Testis (tissue), 2 donors: ENCODE measurements at regions not wholly inside any gene's neighbourhood (a gene's known extent, or its start where the extent isn't known, plus 50 kb on each side); places are given as distances from the start of the nearest gene placed in this dataset.

Source experiments
- DNase-seq: peaks from one replicate; pipeline ENCODE4 v3.0.0-alpha.2; 2019
- H3K27ac ChIP-seq, 2 donors: fragments of 200-600 bp; sonication (generic); one replicate each; pipeline ENCODE4 v1.5.1; 2019
- H3K27me3 ChIP-seq: fragments of 200-600 bp; sonication (generic); one replicate; pipeline ENCODE4 v1.5.1; 2019
- H3K36me3 ChIP-seq: fragments of 200-600 bp; sonication (generic); one replicate; pipeline ENCODE4 v1.5.1; 2017; ENCODE audit warnings: low read depth; ENCODE audit errors: missing control alignments
- H3K4me1 ChIP-seq: fragments of 200-600 bp; sonication (generic); one replicate; pipeline ENCODE4 v1.5.1; 2019
- H3K4me3 ChIP-seq, 2 donors: fragments of 200-600 bp; sonication (generic); one replicate each; pipeline ENCODE4 v1.5.1; 2017 to 2019
- H3K9me3 ChIP-seq: fragments of 200-600 bp; sonication (generic); one replicate; pipeline ENCODE4 v1.5.1; 2017
- CTCF ChIP-seq, 3 experiments: fragments of 450-650 bp in 2 of 3; fragments of 200-600 bp in 1 of 3; sonication (generic) in 1 of 3; IDR thresholded peaks; one replicate each; pipeline ENCODE4 v1.5.1; 2016 to 2019; ENCODE audit warnings: antibody characterized with exemption in 3 of 3, mild to moderate bottlenecking in 2 of 3, moderate library complexity in 1 of 3
- POLR2A ChIP-seq: fragments of 450-650 bp; IDR thresholded peaks from one replicate; pipeline ENCODE4 v1.6.1; 2017; ENCODE audit warnings: antibody characterized with exemption, mild to moderate bottlenecking, moderate library complexity
- WGBS, 2 donors: methylation state at CpG; one replicate each; pipeline ENCODE4 v1.1.5; 2018; 5-methylcytosine and 5-hydroxymethylcytosine counted together
- intact Hi-C: fragments of 100-400 bp; cut with DNase I; formaldehyde crosslinking; loops from one replicate; pipeline ENCODE4 v1.15.1; 2023; ENCODE audit warnings: low total_unique reads

- no peaks in the 10 kb centered on the region for H3K27me3 ChIP-seq
- no peak overlapping the region for H3K27ac ChIP-seq
- no peak for TF ChIP-seq POLR2A
- TF ChIP-seq CTCF (IDR thresholded peaks at IDR 0.05) = no peak
- H3K9me3 ChIP-seq = no peaks in the 10 kb centered on the region
- H3K36me3 ChIP-seq = no peaks in the 10 kb centered on the region
- no peaks in the 10 kb centered on the region for H3K4me1 ChIP-seq
- intact Hi-C loops = no loop called here
- no peak for DNase-seq
- WGBS, 2 donors = 29 to 38% methylated on average over 1 of the region's 1 CpG
- no peak overlapping the region for H3K4me3 ChIP-seq
Measured at GRCh38 chr12:60926256-60926655, 1330.4 kb downstream of the SLC16A7 start.

GRCh38 chr12:60930151-60930550 is 1330.1 kb upstream of the USP15 start:
- intact Hi-C loops = no loop called here
- TF ChIP-seq POLR2A (no peak), CTCF (IDR thresholded peaks at IDR 0.05) (no peak)
- no peak for DNase-seq
- Histone ChIP-seq H3K4me1 (no peaks in the 10 kb centered on the region), H3K4me3 (no peak overlapping the region), H3K9me3 (no peaks in the 10 kb centered on the region), H3K27ac (no peak overlapping the region), H3K27me3 (no peaks in the 10 kb centered on the region), H3K36me3 (no peaks in the 10 kb centered on the region)

GRCh38 chr12:60935981-60936761 is 1324.0 kb upstream of the USP15 start:
- Histone ChIP-seq H3K4me1 (no peaks in the 10 kb centered on the region), H3K36me3 (no peaks in the 10 kb centered on the region), H3K27me3 (no peaks in the 10 kb centered on the region), H3K9me3 (no peaks in the 10 kb centered on the region), H3K27ac (no peak overlapping the region), H3K4me3 (no peak overlapping the region)
- DNase-seq = no peak
- 63 to 74% methylated on average over 4 to 8 of the region's 8 CpGs for WGBS, 2 donors
- TF ChIP-seq POLR2A = no peak
- TF ChIP-seq CTCF (IDR thresholded peaks at IDR 0.05) = no peak
- intact Hi-C loops = no loop called here

- intact Hi-C loops = no loop called here
- WGBS, 2 donors = 75 to 80% methylated on average over 2 of the region's 2 CpGs
- TF ChIP-seq POLR2A = no peak
- no peak for TF ChIP-seq CTCF (IDR thresholded peaks at IDR 0.05)
Measured at GRCh38 chr12:60947533-60947932, 1312.7 kb upstream of the USP15 start.

GRCh38 chr12:60967128-60967527 is 1293.1 kb upstream of the USP15 start:
- TF ChIP-seq POLR2A = no peak
- TF ChIP-seq CTCF (IDR thresholded peaks at IDR 0.05) = no peak

More at GRCh38 chr12:60947533-60947932, 1312.7 kb upstream of the USP15 start:
- Histone ChIP-seq H3K4me3 (no peak overlapping the region), H3K36me3 (no peaks in the 10 kb centered on the region), H3K9me3 (no peaks in the 10 kb centered on the region), H3K27ac (no peak overlapping the region), H3K4me1 (no peaks in the 10 kb centered on the region), H3K27me3 (no peaks in the 10 kb centered on the region)
- DNase-seq = no peak

More at GRCh38 chr12:60967128-60967527, 1293.1 kb upstream of the USP15 start:
- Histone ChIP-seq H3K27ac (no peak overlapping the region), H3K9me3 (no peaks in the 10 kb centered on the region), H3K4me1 (no peaks in the 10 kb centered on the region), H3K4me3 (no peak overlapping the region), H3K27me3 (no peaks in the 10 kb centered on the region), H3K36me3 (no peaks in the 10 kb centered on the region)
- intact Hi-C loops = no loop called here
- DNase-seq = no peak
